IMR-90 (cell line): ENCODE measurements at regions not wholly inside any gene's neighbourhood (a gene's known extent, or its start where the extent isn't known, plus 50 kb on each side); places are given as distances from the start of the nearest gene placed in this dataset.

Source experiments
- ATAC-seq: fragments of 200-7000 bp; cut with Tn5 transposase; 2 replicates; pipeline ENCODE4 v1.9.1; 2020; ENCODE audit warnings: low read depth, mild to moderate bottlenecking, moderate library complexity
- BruUV-seq: library from RNA; stranded (reverse); fragments of 400-500 nt; replicated peaks from 2 replicates; lab custom pipeline; 2021; lab: Mats Ljungman, UMichigan
- CTCF ChIA-PET: fragments of 300-600 bp; formaldehyde crosslinking; extraction: SDS; loops from one replicate; lab custom pipeline; 2021; ENCODE audit warnings: antibody characterized with exemption; lab: Yijun Ruan, JAX
- POLR2A ChIA-PET: fragments of 300-600 bp; sonication (Branson Sonifier 250); formaldehyde crosslinking; loops from one replicate; lab custom pipeline; 2022; ENCODE audit warnings: antibody characterized with exemption; ENCODE audit not compliant: unreplicated experiment; lab: Charles Lee
- DNase-seq: peaks from one replicate; pipeline ENCODE4 v3.0.0; 2013
- H2AFZ ChIP-seq: replicated peaks from 2 replicates; pipeline ENCODE3; 2013; ENCODE audit warnings: low read length, mild to moderate bottlenecking; ENCODE audit not compliant: poor library complexity
- H2AK5ac ChIP-seq: 2 replicates; pipeline ENCODE4 v1.6.1; 2013; ENCODE audit warnings: low read depth, low read length, inconsistent platforms
- H2AK9ac ChIP-seq: replicated peaks from 2 replicates; pipeline ENCODE3; 2013; ENCODE audit warnings: mild to moderate bottlenecking, low read depth, low read length, moderate library complexity; ENCODE audit not compliant: poor library complexity
- H2BK120ac ChIP-seq: 2 replicates; pipeline ENCODE4 v1.6.1; 2013; ENCODE audit warnings: low read depth, low read length, inconsistent platforms
- H2BK15ac ChIP-seq: 3 replicates; pipeline ENCODE4 v1.6.1; 2013; ENCODE audit warnings: low read depth, low read length, inconsistent platforms
- H2BK20ac ChIP-seq: 2 replicates; pipeline ENCODE4 v1.6.1; 2013; ENCODE audit warnings: low read depth, mild to moderate bottlenecking, inconsistent platforms, low read length, moderate library complexity
- H2BK5ac ChIP-seq: 2 replicates; pipeline ENCODE4 v1.6.1; 2013; ENCODE audit warnings: mild to moderate bottlenecking, low read depth, low read length, inconsistent platforms; ENCODE audit not compliant: poor library complexity, severe bottlenecking
- H3K14ac ChIP-seq: replicated peaks from 2 replicates; pipeline ENCODE4 v1.6.1; 2013; ENCODE audit warnings: low read depth, low read length, inconsistent platforms
- H3K18ac ChIP-seq: 2 replicates; pipeline ENCODE4 v1.6.1; 2013; ENCODE audit warnings: low read depth, low read length, control low read depth
- H3K23ac ChIP-seq: 2 replicates; pipeline ENCODE4 v1.6.1; 2013; ENCODE audit warnings: low read depth, low read length, inconsistent platforms
- H3K27ac ChIP-seq: 2 replicates; pipeline ENCODE4 v1.5.1; 2013; ENCODE audit warnings: mild to moderate bottlenecking, control low read depth, low read length; ENCODE audit not compliant: insufficient read depth
- H3K27me3 ChIP-seq: 2 replicates; pipeline ENCODE4 v1.6.1; 2013; ENCODE audit warnings: low read length; ENCODE audit not compliant: control insufficient read depth, insufficient read depth
- H3K36me3 ChIP-seq: 2 replicates; pipeline ENCODE4 v1.6.1; 2013; ENCODE audit warnings: low read length, mixed read lengths; ENCODE audit not compliant: control insufficient read depth, insufficient read depth
- H3K4ac ChIP-seq: 2 replicates; pipeline ENCODE4 v1.6.1; 2013; ENCODE audit warnings: low read depth, low read length, inconsistent platforms
- H3K4me1 ChIP-seq: 2 replicates; pipeline ENCODE4 v1.6.1; 2013; ENCODE audit warnings: low read length, mixed read lengths; ENCODE audit not compliant: control insufficient read depth, insufficient read depth
- H3K4me2 ChIP-seq: 2 replicates; pipeline ENCODE4 v1.6.1; 2013; ENCODE audit warnings: low read depth, mild to moderate bottlenecking, control low read depth, low read length, moderate library complexity
- H3K4me3 ChIP-seq: 2 replicates; pipeline ENCODE4 v1.5.1; 2013; ENCODE audit warnings: low read depth, mild to moderate bottlenecking, control low read depth, low read length, moderate library complexity; ENCODE audit not compliant: insufficient read depth
- H3K56ac ChIP-seq: 2 replicates; pipeline ENCODE4 v1.6.1; 2013; ENCODE audit warnings: low read length, inconsistent platforms; ENCODE audit not compliant: insufficient read depth; ENCODE audit errors: extremely low read depth
- H3K79me1 ChIP-seq, 2 experiments: 2 replicates each; pipeline ENCODE4 v1.6.1; 2013; ENCODE audit warnings: low read length in 2 of 2, inconsistent platforms in 1 of 2, low read depth in 1 of 2
- H3K9ac ChIP-seq: 2 replicates; pipeline ENCODE4 v1.6.1; 2013; ENCODE audit warnings: low read depth, low read length, control low read depth
- H3K9me1 ChIP-seq: 2 replicates; pipeline ENCODE4 v1.6.1; 2013; ENCODE audit warnings: low read length, inconsistent platforms; ENCODE audit not compliant: insufficient read depth
- H3K9me3 ChIP-seq: 2 replicates; pipeline ENCODE4 v1.6.1; 2013; ENCODE audit warnings: low read length; ENCODE audit not compliant: control insufficient read depth, insufficient read depth
- H4K20me1 ChIP-seq: 2 replicates; pipeline ENCODE4 v1.6.1; 2013; ENCODE audit warnings: low read length, inconsistent platforms; ENCODE audit not compliant: insufficient read depth
- H4K5ac ChIP-seq: 2 replicates; pipeline ENCODE4 v1.6.1; 2013; ENCODE audit warnings: mild to moderate bottlenecking, low read depth, low read length, control low read depth
- H4K8ac ChIP-seq, 2 experiments: 2 replicates each; pipeline ENCODE4 v1.6.1; 2013; ENCODE audit warnings: low read depth in 2 of 2, low read length in 2 of 2, control low read depth in 1 of 2, inconsistent platforms in 1 of 2
- H4K91ac ChIP-seq: 2 replicates; pipeline ENCODE4 v1.6.1; 2013; ENCODE audit warnings: low read depth, low read length, inconsistent platforms; ENCODE audit not compliant: insufficient read depth
- BHLHE40 ChIP-seq: fragments of 150-350 bp; IDR thresholded peaks from 2 replicates; pipeline ENCODE4 v1.6.1; 2016; ENCODE audit warnings: mild to moderate bottlenecking, low read depth, low read length
- CEBPB ChIP-seq: IDR thresholded peaks from 2 replicates; pipeline ENCODE4 v1.6.1; 2012; ENCODE audit warnings: low read depth, low read length, improper control_type of control experiment
- CHD1 ChIP-seq: IDR thresholded peaks from 2 replicates; pipeline ENCODE4 v1.6.1; 2012; ENCODE audit warnings: low read depth, low read length, improper control_type of control experiment
- FOS ChIP-seq: fragments of 150-350 bp; IDR thresholded peaks from 2 replicates; pipeline ENCODE4 v1.6.1; 2016; ENCODE audit warnings: low read depth, low read length
- MAFK ChIP-seq: IDR thresholded peaks from 2 replicates; pipeline ENCODE4 v1.6.1; 2012; ENCODE audit warnings: low read depth, low read length, improper control_type of control experiment
- MAZ ChIP-seq: IDR thresholded peaks from 2 replicates; pipeline ENCODE4 v1.6.1; 2012; ENCODE audit warnings: low read depth, mild to moderate bottlenecking, low read length, improper control_type of control experiment, moderate library complexity, borderline replicate concordance
- MXI1 ChIP-seq: IDR thresholded peaks from 2 replicates; pipeline ENCODE4 v1.6.1; 2012; ENCODE audit warnings: low read depth, mild to moderate bottlenecking, low read length, moderate library complexity, borderline replicate concordance
- NFE2L2 ChIP-seq: fragments of 150-350 bp; IDR thresholded peaks from 2 replicates; pipeline ENCODE4 v1.6.1; 2016; ENCODE audit warnings: low read depth, mild to moderate bottlenecking, low read length
- POLR2A ChIP-seq: IDR thresholded peaks from 2 replicates; pipeline ENCODE4 v1.6.1; 2012; ENCODE audit warnings: mild to moderate bottlenecking, low read depth, low read length
- RAD21 ChIP-seq: IDR thresholded peaks from 2 replicates; pipeline ENCODE4 v1.6.1; 2012; ENCODE audit warnings: low read length, improper control_type of control experiment
- RCOR1 ChIP-seq: IDR thresholded peaks from 2 replicates; pipeline ENCODE4 v1.6.1; 2012; ENCODE audit warnings: mild to moderate bottlenecking, low read length, improper control_type of control experiment; ENCODE audit not compliant: insufficient replicate concordance
- RFX5 ChIP-seq: IDR thresholded peaks from 2 replicates; pipeline ENCODE4 v1.8.0; 2012; ENCODE audit warnings: low read depth, mild to moderate bottlenecking, low read length, moderate library complexity
- SMC3 ChIP-seq: fragments of 150-350 bp; IDR thresholded peaks from 2 replicates; pipeline ENCODE4 v1.6.1; 2016; ENCODE audit warnings: low read depth, mild to moderate bottlenecking, antibody characterized with exemption, low read length, moderate library complexity
- WGBS, 2 experiments: methylation state at CpG; one replicate each; pipeline versions ENCODE4 v1.1.5 to v1.1.7; 2013; ENCODE audit warnings: missing lambda C conversion rate in 2 of 2; ENCODE audit not compliant: insufficient read length in 1 of 2; ENCODE audit errors: extremely low coverage in 2 of 2; 5-methylcytosine and 5-hydroxymethylcytosine counted together
- dilution Hi-C: fragments of 300-500 bp; cut with HindIII; formaldehyde crosslinking; loops from one replicate; pipeline ENCODE4 v1.14.3; 2018; ENCODE audit warnings: low sequenced_read_pairs; ENCODE audit not compliant: unreplicated experiment
- in situ Hi-C: fragments of 300-500 bp; cut with MboI; formaldehyde crosslinking; loops from 3 replicates; pipeline ENCODE4 v1.14.3; 2019; ENCODE audit warnings: low sequenced_read_pairs, inconsistent platforms, mixed read lengths
- intact Hi-C: fragments of 100-400 bp; cut with micrococcal nuclease; formaldehyde crosslinking; loops from 2 replicates; pipeline ENCODE4 v1.10.0; 2022
- TF ChIP-seq, protein P1 (sequence below): conservative IDR thresholded peaks from 2 replicates; pipeline ENCODE4 v1.5.1; 2012; ENCODE audit warnings: mild to moderate bottlenecking, low read depth, low read length, improper control_type of control experiment
- TF ChIP-seq, protein P2 (sequence below): fragments of 150-350 bp; IDR thresholded peaks from 2 replicates; pipeline ENCODE4 v1.6.1; 2017; ENCODE audit warnings: mild to moderate bottlenecking, antibody characterized with exemption, low read length, low read depth
- TF ChIP-seq, protein P3 (sequence below): fragments of 150-350 bp; IDR thresholded peaks from 2 replicates; pipeline ENCODE4 v1.6.1; 2016; ENCODE audit warnings: low read depth, mild to moderate bottlenecking, low read length, moderate library complexity, borderline replicate concordance

DNA sequence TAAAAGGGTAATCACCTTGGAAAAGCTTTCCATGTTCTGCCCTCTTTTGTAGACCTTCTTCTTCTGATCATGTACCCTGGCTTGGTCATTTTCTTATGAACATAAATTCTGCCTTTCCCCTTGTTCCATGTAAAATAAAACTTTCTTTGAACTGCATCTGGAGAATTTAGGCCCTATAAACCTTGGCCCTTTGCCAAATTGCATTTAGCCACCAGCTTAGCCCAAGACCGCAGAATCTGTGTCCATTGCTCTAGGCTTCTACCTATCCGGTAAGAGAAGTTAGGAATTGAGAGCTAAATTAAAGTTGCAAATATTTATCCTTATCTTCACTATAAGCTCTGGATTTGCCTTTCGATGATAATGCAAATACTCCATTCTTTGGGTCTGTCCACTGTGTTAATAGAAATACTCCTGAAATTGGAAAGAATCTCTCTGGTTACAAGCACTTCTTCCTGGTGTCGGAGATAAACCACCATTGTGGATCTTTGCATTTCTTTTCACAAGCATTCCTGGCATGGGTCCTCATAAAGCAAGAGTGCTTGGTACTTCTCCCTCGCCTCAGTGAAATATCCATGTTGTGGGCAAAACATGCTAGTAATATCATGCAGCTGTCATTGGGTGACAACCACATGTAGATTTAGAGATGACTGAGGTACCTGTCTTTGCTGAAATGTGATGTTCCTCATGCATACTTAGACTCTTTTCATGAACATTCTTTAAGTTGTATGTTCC is 698.0 kb upstream of the WWC1 start:
- H4K20me1 ChIP-seq = no peaks in the 10 kb centered on the region
- in situ Hi-C loops (no loop called here), dilution Hi-C loops (no loop called here), intact Hi-C loops (no loop called here)
- no peak overlapping the region for H4K5ac ChIP-seq
- WGBS, 2 experiments = no CpG with 5 or more reads among the region's 5 CpGs
- H3K9me1 ChIP-seq = no peaks in the 10 kb centered on the region
- H3K27ac ChIP-seq = no peak overlapping the region
- ATAC-seq = no peak
- H4K91ac ChIP-seq = no peak overlapping the region
- H2BK15ac ChIP-seq = no peak overlapping the region
- no TSS peak for BruUV-seq
- no peaks in the 10 kb centered on the region for H3K4me1 ChIP-seq
- H3K18ac ChIP-seq = no peak overlapping the region
- H2AK9ac ChIP-seq = no peak overlapping the region
- no peak overlapping the region for H2AFZ ChIP-seq
- no peaks in the 10 kb centered on the region for H3K9me3 ChIP-seq
- H2BK5ac ChIP-seq = no peak overlapping the region
- no peak overlapping the region for H3K14ac ChIP-seq
- H3K36me3 ChIP-seq = no peaks in the 10 kb centered on the region
- H3K4ac ChIP-seq = no peak overlapping the region
- TF ChIP-seq POLR2A (no peak), RCOR1 (no peak), MAZ (no peak), RFX5 (no peak), FOS (no peak), BHLHE40 (no peak), MXI1 (no peak), NFE2L2 (no peak), RAD21 (no peak), MAFK (no peak), CHD1 (no peak), CEBPB (no peak), SMC3 (no peak)
- TF ChIP-seq, protein P1, sequence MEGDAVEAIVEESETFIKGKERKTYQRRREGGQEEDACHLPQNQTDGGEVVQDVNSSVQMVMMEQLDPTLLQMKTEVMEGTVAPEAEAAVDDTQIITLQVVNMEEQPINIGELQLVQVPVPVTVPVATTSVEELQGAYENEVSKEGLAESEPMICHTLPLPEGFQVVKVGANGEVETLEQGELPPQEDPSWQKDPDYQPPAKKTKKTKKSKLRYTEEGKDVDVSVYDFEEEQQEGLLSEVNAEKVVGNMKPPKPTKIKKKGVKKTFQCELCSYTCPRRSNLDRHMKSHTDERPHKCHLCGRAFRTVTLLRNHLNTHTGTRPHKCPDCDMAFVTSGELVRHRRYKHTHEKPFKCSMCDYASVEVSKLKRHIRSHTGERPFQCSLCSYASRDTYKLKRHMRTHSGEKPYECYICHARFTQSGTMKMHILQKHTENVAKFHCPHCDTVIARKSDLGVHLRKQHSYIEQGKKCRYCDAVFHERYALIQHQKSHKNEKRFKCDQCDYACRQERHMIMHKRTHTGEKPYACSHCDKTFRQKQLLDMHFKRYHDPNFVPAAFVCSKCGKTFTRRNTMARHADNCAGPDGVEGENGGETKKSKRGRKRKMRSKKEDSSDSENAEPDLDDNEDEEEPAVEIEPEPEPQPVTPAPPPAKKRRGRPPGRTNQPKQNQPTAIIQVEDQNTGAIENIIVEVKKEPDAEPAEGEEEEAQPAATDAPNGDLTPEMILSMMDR = no peak
- TF ChIP-seq, protein P2, sequence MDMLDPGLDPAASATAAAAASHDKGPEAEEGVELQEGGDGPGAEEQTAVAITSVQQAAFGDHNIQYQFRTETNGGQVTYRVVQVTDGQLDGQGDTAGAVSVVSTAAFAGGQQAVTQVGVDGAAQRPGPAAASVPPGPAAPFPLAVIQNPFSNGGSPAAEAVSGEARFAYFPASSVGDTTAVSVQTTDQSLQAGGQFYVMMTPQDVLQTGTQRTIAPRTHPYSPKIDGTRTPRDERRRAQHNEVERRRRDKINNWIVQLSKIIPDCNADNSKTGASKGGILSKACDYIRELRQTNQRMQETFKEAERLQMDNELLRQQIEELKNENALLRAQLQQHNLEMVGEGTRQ = no peak
- TF ChIP-seq, protein P3, sequence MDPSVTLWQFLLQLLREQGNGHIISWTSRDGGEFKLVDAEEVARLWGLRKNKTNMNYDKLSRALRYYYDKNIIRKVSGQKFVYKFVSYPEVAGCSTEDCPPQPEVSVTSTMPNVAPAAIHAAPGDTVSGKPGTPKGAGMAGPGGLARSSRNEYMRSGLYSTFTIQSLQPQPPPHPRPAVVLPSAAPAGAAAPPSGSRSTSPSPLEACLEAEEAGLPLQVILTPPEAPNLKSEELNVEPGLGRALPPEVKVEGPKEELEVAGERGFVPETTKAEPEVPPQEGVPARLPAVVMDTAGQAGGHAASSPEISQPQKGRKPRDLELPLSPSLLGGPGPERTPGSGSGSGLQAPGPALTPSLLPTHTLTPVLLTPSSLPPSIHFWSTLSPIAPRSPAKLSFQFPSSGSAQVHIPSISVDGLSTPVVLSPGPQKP = no peak
- POLR2A ChIA-PET = no interaction called here
- no peak overlapping the region for H2BK20ac ChIP-seq
- H3K9ac ChIP-seq = no peak overlapping the region
- CTCF ChIA-PET = no interaction called here
- no peaks in the 10 kb centered on the region for H3K79me1 ChIP-seq
- H3K4me3 ChIP-seq = no peak overlapping the region
- no peak overlapping the region for H3K4me2 ChIP-seq
- H3K56ac ChIP-seq = no peak overlapping the region
- no peak overlapping the region for H4K8ac ChIP-seq
- H2BK120ac ChIP-seq = no peak overlapping the region
- no peak for DNase-seq
- no peaks in the 10 kb centered on the region for H3K27me3 ChIP-seq
- H3K23ac ChIP-seq = no peak overlapping the region
- H2AK5ac ChIP-seq = no peak overlapping the region
